IgD-negative memory B cell (primary cell): ENCODE measurements at regions not wholly inside any gene's neighbourhood (a gene's known extent, or its start where the extent isn't known, plus 50 kb on each side); places are given as distances from the start of the nearest gene placed in this dataset.

Experiments used
- H3K27ac Mint-ChIP-seq, 3 donors: one replicate each; pipeline ENCODE4 v1.8.0; 2020 to 2022; ENCODE audit warnings: mild to moderate bottlenecking in 3 of 3, mixed read lengths in 3 of 3, moderate library complexity in 1 of 3
- H3K27me3 Mint-ChIP-seq: one replicate; pipeline ENCODE4 v1.8.0; 2021; ENCODE audit warnings: mixed read lengths
- H3K36me3 Mint-ChIP-seq: one replicate; pipeline ENCODE4 v1.8.0; 2020; ENCODE audit warnings: mild to moderate bottlenecking, mixed read lengths
- H3K4me1 Mint-ChIP-seq, 3 donors: one replicate each; pipeline ENCODE4 v1.8.0; 2020 to 2022; ENCODE audit warnings: mixed read lengths in 3 of 3, mild to moderate bottlenecking in 1 of 3
- H3K4me3 Mint-ChIP-seq, 4 donors: one replicate each; pipeline ENCODE4 v1.8.0; 2020 to 2022; ENCODE audit warnings: mild to moderate bottlenecking in 4 of 4, mixed read lengths in 4 of 4, moderate library complexity in 3 of 4
- H3K9me3 Mint-ChIP-seq, 3 donors: one replicate each; pipeline ENCODE4 v1.8.0; 2020 to 2021; ENCODE audit warnings: mixed read lengths in 3 of 3, mild to moderate bottlenecking in 1 of 3

DNA sequence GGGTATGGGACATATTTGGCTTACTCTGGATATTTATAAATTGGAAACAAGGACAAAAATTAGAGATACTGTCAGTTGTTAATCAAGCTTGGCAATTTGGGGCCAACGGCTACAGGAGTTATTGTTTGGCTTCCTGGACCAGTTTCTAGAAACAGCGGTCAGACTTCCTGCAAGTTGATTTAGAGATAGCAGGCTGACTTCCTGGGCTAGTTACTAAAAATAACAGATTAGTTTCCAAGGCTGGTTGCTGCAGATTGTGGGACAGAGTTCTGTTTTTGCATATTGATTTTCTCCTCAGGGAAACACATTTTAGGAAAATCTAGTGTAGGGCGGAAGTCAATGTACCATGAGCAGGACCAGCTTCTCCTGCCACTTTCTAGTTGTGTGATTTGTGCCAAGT is 144.0 kb upstream of the TMPO start:
- Mint-ChIP-seq H3K27me3 (peaks cover 19% of the 10 kb centered on the region), H3K4me3 (no peak overlapping the region), H3K9me3 (peaks cover 0 to 3% (median 0%) of the 10 kb centered on the region in 3 donors), H3K27ac (no peak overlapping the region), H3K4me1 (no peaks in the 10 kb centered on the region), H3K36me3 (peaks cover 2% of the 10 kb centered on the region)

- H3K27ac Mint-ChIP-seq, result peak overlapping the region in 1 of 3 donors; percentile 33
- H3K4me3 Mint-ChIP-seq, result no peak overlapping the region
- H3K27me3 Mint-ChIP-seq, result peaks cover 24% of the 10 kb centered on the region
- peaks cover 0 to 3% (median 0%) of the 10 kb centered on the region in 3 donors for H3K9me3 Mint-ChIP-seq
- peaks cover 2% of the 10 kb centered on the region for H3K36me3 Mint-ChIP-seq
- H3K4me1 Mint-ChIP-seq, result no peaks in the 10 kb centered on the region
Observed at GRCh38 chr12:98372340-98373024, 142.9 kb upstream of the TMPO start.

- peaks cover 2% of the 10 kb centered on the region for H3K36me3 Mint-ChIP-seq
- peaks cover 25% of the 10 kb centered on the region for H3K27me3 Mint-ChIP-seq
- no peaks in the 10 kb centered on the region for H3K4me1 Mint-ChIP-seq
- no peak overlapping the region for H3K4me3 Mint-ChIP-seq
- peaks cover 0 to 3% (median 0%) of the 10 kb centered on the region in 3 donors for H3K9me3 Mint-ChIP-seq
- H3K27ac Mint-ChIP-seq, result peak overlapping the region in 1 of 3 donors; percentile 33
Observed at GRCh38 chr12:98373025-98373554, 142.3 kb upstream of the TMPO start.

DNA sequence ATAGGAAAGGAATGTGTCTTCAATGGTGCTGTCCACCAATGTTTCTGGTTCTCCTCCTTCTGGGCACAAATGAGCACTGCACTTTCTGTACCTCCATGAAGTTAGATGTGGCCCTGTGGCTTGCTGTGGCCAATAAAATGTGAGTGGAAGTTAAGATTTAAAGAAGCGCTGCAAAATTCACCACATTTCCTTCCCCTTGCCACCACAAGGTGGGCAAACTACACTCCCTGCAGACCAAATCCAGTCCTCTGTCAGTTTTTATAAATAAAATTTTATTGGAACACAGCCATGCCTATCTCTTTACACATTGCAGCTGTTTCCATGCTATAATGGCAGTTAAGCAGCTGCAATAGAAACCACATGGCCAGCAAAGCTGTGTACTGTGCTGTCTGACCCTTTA is 141.4 kb upstream of the TMPO start:
- Mint-ChIP-seq H3K27me3 (peaks cover 22% of the 10 kb centered on the region), H3K9me3 (no peaks in the 10 kb centered on the region), H3K27ac (no peak overlapping the region), H3K4me3 (no peak overlapping the region), H3K4me1 (no peaks in the 10 kb centered on the region), H3K36me3 (no peaks in the 10 kb centered on the region)

GRCh38 chr12:98379106-98379505 is 136.3 kb upstream of the TMPO start:
- no peaks in the 10 kb centered on the region for H3K4me1 Mint-ChIP-seq
- no peak overlapping the region for H3K4me3 Mint-ChIP-seq
- peaks cover 13% of the 10 kb centered on the region for H3K27me3 Mint-ChIP-seq
- no peak overlapping the region for H3K27ac Mint-ChIP-seq
- peaks cover 0 to 3% (median 0%) of the 10 kb centered on the region in 3 donors for H3K9me3 Mint-ChIP-seq
- H3K36me3 Mint-ChIP-seq, result no peaks in the 10 kb centered on the region

DNA sequence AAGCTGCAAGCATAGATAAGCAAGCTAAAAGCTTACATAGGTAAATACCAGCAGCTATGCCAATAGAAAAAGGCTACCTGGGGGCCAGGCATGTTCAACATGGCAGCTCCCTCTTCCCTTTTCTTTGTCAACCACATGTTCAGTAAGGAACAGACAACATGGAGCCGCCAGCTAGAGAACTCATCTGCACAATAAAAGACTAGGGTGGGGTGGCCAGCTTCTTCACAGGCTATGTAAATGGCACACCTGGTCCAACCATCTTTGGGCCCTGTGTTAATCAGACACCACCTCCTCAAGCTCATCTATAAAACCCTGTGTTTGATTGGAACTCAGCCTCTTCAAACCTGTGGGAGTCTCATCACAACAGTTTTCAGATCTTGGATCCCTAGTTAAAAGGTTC is 129.7 kb upstream of the TMPO start:
- Mint-ChIP-seq H3K4me3 (no peak overlapping the region), H3K4me1 (no peaks in the 10 kb centered on the region), H3K9me3 (peaks cover 0 to 3% (median 0%) of the 10 kb centered on the region in 3 donors), H3K27ac (no peak overlapping the region), H3K36me3 (no peaks in the 10 kb centered on the region), H3K27me3 (peaks cover 6% of the 10 kb centered on the region)

GRCh38 chr12:98387444-98387843 is 127.9 kb upstream of the TMPO start:
- Mint-ChIP-seq H3K4me1 (no peaks in the 10 kb centered on the region), H3K9me3 (peaks cover 0 to 3% (median 0%) of the 10 kb centered on the region in 3 donors), H3K27me3 (peaks cover 2% of the 10 kb centered on the region), H3K4me3 (no peak overlapping the region), H3K36me3 (no peaks in the 10 kb centered on the region), H3K27ac (no peak overlapping the region)

- H3K27ac Mint-ChIP-seq, result no peak overlapping the region
- H3K27me3 Mint-ChIP-seq, result peaks cover 2% of the 10 kb centered on the region
- H3K4me3 Mint-ChIP-seq, result no peak overlapping the region
- no peaks in the 10 kb centered on the region for H3K36me3 Mint-ChIP-seq
- H3K9me3 Mint-ChIP-seq, result peaks cover 0 to 3% (median 0%) of the 10 kb centered on the region in 3 donors
- H3K4me1 Mint-ChIP-seq, result no peaks in the 10 kb centered on the region
Observed at GRCh38 chr12:98388126-98388525, 127.3 kb upstream of the TMPO start.

DNA sequence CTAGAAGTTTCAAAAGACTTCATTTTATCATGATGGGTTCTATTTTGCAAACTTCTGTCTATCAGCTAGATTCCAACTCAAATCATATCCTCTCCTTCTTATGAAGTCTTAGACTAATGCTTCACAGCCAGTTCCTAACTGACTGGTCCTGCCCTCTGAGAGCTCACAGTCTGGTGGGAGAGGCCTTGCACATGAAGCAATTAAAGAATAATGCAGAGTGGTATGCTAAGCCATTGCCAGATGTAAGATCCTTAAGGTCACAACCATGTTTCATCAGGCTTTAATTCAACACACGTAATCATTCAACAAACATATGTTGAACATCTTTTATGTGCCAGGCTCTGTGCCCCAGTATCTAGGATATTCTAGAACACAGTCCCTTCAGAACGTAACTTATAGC is 125.8 kb upstream of the TMPO start:
- Mint-ChIP-seq H3K27me3 (peaks cover 2% of the 10 kb centered on the region), H3K4me1 (no peaks in the 10 kb centered on the region), H3K9me3 (no peaks in the 10 kb centered on the region), H3K27ac (no peak overlapping the region), H3K36me3 (no peaks in the 10 kb centered on the region), H3K4me3 (no peak overlapping the region)

DNA sequence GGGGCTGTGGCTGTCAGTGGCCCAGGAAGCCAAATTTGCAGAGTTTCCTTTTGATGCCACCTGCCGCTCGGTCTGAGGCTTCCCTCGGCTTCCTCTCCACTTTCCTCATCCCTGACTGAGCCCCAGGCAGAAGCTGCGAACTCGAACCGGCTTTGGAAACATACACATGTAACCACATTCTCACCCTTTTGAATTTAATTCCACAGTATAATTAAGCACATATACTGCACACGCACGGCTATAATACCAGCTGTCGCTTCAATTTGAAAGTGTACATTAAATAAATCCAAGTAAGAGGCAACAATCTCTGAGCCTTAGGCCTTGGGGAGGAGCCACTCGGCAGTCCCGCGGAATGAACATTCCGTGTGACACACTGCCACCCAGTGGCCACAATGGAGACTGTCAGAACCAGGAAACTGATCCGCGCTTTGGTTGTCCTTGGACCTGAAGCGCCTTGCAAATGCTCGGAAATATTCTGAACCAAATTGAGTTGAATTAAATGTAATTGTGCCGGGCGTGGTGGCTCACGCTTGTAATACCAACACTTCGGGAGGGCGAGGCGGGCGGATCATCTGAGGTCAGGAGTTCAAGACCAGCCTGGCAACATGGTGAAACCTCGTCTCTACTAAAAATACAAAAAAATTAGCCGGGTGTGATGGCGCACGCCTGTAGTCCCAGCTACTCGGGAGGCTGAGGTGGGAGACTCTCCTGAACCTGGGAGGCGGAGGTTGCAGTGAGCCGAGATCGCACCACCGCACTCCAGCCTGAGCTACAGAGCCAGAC is 117.9 kb upstream of the TMPO start:
- Mint-ChIP-seq H3K27me3 (peaks cover 5% of the 10 kb centered on the region), H3K36me3 (no peaks in the 10 kb centered on the region), H3K4me3 (peak overlapping the region; percentile 4 to 85 (median 78)), H3K4me1 (peaks cover 10 to 16% (median 13%) of the 10 kb centered on the region in 3 donors), H3K9me3 (no peaks in the 10 kb centered on the region), H3K27ac (peak overlapping the region in 1 of 3 donors; percentile 68)

GRCh38 chr12:98399532-98399931 is 115.9 kb upstream of the TMPO start:
- Mint-ChIP-seq H3K4me3 (peak overlapping the region in 2 of 4 donors; percentile 16 to 56), H3K27ac (peak overlapping the region in 1 of 3 donors; percentile 23), H3K36me3 (no peaks in the 10 kb centered on the region), H3K9me3 (no peaks in the 10 kb centered on the region), H3K27me3 (peaks cover 5% of the 10 kb centered on the region), H3K4me1 (peaks cover 10 to 20% (median 13%) of the 10 kb centered on the region in 3 donors)

DNA sequence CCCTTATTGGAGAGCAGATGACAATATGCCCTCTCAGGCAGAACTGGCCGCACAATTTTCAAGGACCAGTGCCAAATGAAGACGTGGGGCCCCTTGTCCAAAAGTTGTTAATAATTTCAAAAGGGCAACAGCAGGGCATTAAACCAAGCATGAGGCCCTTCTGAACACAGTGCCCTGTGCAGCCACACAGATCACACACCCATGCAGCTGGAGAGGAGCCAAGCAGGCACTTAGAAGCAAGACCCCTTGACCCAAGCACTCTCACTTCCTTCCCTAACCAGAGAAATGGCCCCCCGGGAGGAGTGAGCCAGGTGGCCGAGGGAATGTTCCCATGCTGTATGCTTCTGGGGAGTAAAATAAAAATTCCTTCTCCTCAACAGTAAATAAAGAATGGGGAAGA is 114.0 kb upstream of the TMPO start:
- no peak overlapping the region for H3K27ac Mint-ChIP-seq
- no peaks in the 10 kb centered on the region for H3K36me3 Mint-ChIP-seq
- peaks cover 10 to 20% (median 13%) of the 10 kb centered on the region in 3 donors for H3K4me1 Mint-ChIP-seq
- H3K4me3 Mint-ChIP-seq, result peak overlapping the region in 1 of 4 donors; percentile 47
- H3K27me3 Mint-ChIP-seq, result peaks cover 5% of the 10 kb centered on the region
- no peaks in the 10 kb centered on the region for H3K9me3 Mint-ChIP-seq

DNA sequence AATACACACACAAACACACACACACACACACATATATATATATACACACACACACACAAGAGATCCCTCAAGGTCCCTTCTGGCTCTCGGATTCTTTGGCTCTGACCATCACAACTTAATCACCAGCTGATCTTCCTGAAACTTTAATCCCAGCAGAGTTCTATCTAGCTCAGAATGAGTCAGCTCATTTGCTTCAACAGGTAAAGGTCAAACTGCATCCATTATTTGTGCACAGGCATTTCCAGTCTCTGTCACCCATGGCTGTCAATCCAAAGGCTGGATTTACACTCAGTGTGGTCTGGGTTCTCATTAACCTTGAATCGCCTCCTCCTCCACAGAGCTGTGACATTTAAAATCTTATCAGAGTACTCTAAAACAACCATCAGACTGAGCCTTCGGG is 113.3 kb upstream of the TMPO start:
- H3K4me3 Mint-ChIP-seq, result no peak overlapping the region
- H3K9me3 Mint-ChIP-seq, result no peaks in the 10 kb centered on the region
- H3K4me1 Mint-ChIP-seq, result peaks cover 10 to 19% (median 13%) of the 10 kb centered on the region in 3 donors
- H3K27me3 Mint-ChIP-seq, result peaks cover 5% of the 10 kb centered on the region
- H3K27ac Mint-ChIP-seq, result no peak overlapping the region
- no peaks in the 10 kb centered on the region for H3K36me3 Mint-ChIP-seq

DNA sequence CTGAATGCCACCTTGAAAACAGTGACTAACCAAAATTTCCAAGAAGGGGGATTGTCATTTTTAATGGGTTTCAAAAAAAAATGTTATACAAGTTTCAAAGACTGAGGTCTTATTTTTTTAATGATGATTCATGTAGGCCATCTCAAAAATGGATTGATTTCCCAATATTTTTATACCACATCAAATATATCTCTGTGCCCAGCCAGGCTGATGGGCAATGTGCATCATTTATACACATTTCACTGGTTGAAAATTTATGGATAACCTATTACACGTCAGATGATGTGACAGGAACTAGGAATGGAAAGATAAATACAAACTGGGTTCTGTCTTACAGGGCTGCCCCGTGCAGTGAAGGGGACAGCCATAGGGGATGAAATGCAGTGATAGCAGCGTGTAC is 112.7 kb upstream of the TMPO start:
- Mint-ChIP-seq H3K27ac (no peak overlapping the region), H3K27me3 (peaks cover 2% of the 10 kb centered on the region), H3K9me3 (no peaks in the 10 kb centered on the region), H3K36me3 (no peaks in the 10 kb centered on the region), H3K4me1 (peaks cover 5 to 14% (median 9%) of the 10 kb centered on the region in 3 donors), H3K4me3 (no peak overlapping the region)

- Mint-ChIP-seq H3K36me3 (no peaks in the 10 kb centered on the region), H3K4me1 (peaks cover 4 to 13% (median 8%) of the 10 kb centered on the region in 3 donors), H3K27me3 (no peaks in the 10 kb centered on the region), H3K9me3 (no peaks in the 10 kb centered on the region), H3K27ac (no peak overlapping the region), H3K4me3 (no peak overlapping the region)
Observed at GRCh38 chr12:98403385-98403784, 112.0 kb upstream of the TMPO start.
